CD4-positive, alpha-beta T cell treated with Interleukin-21 for 1 hour (primary cell): ENCODE measurements at regions not wholly inside any gene's neighbourhood (a gene's known extent, or its start where the extent isn't known, plus 50 kb on each side); places are given as distances from the start of the nearest gene placed in this dataset.
A peak's percentile ranks its signal among the peaks of the same experiment; 100 is the strongest.
"Not testable (repeated sequence)": the region's sequence is repeated elsewhere in the genome, so short reads cannot be mapped to it uniquely, and the experiment has no call there.

ENCODE experiments used
- DNase-seq: peaks from one replicate; pipeline ENCODE4 v3.0.0-alpha.2; 2020

DNA sequence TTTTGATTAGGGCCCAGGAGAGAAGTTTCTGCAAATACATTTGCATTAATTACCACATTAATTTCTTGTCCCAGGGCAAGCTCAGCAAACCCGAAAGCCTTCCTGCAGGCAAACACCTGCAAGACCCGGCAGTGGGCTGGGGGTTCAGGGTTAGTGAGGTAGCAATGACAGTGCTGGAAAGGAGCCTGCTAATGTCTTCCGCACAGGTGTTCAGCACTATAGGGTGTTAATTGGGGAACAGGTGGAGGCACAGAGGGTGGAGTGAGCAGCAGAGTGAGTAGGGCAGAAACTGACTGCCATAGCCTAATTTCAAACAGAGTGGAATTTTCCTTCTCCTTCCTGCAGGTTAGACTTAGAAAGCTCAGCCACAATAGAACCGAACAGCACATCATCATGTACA lies 50.9 kb upstream of the UBASH3B start:
- no peak for DNase-seq

DNA sequence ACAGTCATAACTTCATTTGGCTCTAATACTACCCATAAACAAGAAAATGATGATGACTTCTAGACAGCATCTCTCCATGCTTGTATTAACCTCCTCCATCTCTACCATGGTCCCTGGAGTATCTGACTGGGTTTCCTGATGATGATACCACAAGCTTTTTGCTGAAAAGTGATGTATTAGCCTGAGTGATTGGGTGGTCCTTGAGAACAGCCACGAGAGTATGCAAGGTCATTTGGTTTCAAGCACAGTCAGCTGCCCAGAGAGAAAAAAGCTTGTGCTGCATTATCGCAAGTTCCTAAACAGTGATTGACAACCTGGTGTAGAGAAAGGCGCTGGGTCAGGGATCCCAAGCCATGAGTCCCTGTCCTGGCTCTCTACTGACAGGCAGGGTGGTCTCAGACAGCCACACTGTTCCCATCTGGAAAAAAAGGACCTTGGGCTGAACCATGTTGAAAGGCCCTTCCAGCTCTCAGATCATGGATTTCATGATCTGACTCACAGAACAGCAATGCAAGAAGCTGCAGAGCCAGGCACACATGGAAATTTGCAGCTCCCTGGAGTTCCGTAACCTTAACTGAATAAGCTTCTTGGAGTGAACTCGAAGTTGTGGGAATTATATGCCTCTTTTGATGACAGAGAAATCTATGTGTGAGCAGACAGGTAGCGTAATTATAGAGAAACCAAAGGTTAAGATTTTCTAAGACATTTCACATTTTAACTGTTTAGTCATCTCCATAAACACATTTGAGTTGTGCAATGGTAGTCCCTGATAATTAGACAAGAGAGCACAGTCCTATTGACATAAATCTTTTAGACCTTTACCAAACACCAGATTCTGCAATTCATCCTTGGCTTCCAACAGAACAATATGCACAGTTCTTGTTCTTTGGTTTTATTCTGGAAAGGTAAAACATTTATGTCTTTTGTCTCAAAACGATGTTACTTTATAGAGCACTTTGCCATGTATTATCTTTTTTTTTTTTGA lies 54.1 kb upstream of the UBASH3B start:
- DNase-seq: no peak

DNA sequence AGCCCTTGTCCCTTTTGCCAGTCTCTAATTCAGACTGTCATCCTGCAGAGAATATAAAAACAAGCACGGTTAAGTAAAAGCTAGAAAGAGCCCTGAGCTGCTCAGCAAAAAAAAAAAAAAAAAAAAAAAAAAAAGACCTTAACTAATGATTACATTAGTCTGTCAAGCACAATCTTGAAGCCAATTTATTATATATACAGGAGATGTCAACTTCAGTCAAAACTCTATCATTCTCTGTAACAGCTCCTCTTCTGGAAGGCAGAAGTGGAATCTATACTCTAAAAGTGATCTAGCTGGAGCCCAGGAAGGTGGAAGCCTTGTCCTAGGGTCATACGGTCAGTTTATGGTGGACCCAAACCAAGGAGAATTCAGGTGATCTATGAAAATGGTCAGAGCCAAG lies 55.2 kb upstream of the UBASH3B start:
- no peak for DNase-seq

DNA sequence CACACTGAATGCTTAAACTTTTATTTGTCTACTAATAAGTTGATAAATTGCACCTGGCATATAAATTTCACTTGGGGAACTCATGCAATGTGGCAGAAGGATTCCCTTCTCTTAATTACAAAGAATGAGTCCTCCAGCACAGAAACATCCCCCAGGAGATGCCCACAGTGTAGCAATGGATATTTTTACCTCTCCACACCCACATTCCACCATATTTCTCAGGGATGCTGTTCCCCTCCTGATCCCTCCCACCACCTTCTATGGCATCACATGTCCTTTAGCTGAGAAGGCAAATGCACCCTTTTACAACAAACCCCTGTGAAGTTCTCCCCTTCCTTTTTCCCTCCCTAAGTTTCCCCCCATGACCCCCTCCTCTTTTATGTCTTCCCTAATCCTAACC lies 56.1 kb upstream of the UBASH3B start:
- no peak for DNase-seq

DNA sequence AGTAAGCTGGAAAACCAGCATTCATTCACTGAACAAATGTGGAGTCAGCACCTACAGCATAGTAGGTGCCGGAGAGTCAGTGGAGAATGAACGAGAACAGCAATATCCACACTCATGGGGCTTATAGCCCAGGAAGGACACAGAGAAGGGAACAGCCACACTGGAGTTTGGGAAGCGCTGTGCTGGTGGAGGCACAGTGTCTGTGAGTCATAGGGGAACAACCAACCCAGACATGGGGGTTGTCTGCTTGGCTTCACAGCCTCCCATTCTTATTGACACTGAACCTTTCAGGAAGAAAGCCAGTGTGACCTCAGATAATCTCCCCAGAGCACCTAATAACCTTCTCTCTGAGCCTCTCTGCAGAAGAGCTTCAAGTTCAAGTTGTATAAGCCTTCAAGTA lies 56.6 kb upstream of the UBASH3B start:
- DNase-seq: no peak

DNA sequence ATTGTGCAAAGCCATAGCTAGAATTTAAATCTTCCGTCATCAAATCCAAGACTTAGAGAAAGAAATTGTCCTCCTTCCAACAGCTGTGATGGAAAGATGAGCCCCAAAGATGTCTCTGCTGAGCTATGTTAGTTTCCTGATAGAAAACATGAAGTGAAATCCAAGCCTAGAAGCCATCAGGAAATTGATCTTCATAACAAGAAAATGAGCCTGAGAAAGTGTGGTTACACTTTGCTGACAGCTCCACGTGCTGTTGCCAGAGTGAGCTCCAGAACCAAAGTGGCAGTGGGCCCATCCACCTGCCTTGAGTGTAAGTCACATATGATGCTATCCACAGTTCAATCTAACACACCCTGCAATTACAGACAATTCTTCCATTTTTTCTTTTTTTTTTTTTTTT lies 58.0 kb upstream of the UBASH3B start:
- no peak for DNase-seq

DNA sequence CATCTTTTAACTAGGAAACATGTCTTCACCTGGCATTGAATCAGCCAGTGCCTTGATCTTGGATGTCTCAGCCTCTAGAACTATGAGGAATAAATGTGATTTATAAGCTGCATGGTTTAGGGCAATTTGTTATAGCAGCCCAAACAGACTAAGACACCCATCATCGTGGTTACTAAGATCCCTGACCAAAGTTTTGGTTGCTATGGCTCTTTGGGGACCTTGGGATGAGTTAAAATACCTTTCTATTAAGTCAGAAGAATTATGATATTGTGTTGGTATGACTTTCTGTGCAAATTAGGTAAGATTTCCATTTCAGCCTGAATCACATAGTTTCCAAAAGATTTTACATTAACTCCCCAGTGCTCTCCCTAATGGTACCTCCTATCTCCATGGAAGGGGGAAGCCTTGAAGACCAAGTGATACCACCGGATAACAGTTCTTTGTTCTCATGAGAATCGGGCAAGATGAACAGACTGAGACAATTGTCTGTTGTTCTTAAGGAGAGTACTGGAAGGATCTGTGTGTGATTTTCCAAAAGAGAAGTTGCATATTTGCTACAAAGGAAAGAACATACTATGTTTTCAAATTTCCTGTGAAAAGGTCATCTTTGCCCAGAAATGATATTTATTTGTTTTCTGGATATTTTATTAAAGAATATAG lies 60.4 kb upstream of the UBASH3B start:
- DNase-seq: no peak

DNA sequence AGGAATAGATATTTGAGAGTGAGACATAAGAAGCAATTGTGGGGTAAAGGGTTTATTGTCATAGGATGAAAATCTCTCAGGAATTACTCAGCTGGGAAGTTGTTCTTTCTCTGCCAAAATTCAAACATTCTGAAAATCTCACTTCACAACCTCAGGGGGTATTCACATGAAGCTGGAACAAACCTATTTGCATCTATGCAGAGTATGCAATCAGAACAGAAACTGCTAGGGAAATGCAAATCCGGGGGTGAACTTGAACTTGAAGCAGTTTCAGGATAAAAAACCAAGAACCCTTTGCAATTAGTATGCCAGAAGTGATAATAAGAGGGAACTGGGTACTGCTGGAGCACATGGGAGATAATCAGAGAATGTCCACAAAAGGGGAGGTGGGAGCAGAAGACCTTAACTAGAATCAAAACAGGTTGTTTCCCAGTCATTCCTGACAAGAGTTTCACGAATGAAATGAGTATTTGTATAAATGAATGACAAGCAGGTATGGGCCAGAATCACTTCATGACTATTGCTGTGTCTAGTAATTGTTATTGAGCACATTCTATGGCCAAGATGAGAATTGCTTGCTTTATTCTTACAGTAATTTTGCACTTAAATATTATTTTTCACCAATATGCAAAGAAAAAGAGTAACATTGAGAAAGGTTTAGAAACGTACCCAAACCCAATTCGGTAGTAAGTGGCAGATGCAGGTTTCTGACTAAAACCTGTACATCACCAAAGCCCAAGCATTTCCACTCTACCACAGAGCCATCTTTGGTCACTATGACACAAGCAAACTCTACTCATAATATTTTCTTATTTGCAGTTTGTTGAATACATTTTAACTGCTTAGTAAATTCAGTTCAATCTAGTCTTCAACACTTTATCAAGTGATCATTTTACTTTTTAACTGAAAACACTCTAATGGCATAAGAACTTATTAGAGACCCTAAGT lies 61.8 kb upstream of the UBASH3B start:
- DNase-seq: no peak

DNA sequence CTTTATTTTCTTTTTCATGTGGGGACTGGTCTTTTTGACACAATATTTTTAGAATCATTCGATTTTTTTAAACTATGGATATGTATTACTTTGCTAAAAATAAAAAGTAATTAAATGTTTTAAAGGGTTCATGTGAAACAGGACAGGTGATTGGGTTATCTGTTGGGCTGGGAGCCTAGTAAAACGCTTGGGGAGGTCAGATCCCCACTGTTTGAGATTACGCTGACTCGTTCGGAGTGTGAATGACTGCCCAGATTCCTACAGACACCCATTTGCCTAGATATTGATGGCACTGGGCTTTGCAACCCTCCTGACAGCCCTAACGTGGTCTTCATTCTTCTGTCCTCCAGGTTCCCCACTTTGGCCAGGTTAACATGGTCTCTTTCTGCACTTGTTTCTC lies 62.9 kb upstream of the UBASH3B start:
- DNase-seq: no peak

DNA sequence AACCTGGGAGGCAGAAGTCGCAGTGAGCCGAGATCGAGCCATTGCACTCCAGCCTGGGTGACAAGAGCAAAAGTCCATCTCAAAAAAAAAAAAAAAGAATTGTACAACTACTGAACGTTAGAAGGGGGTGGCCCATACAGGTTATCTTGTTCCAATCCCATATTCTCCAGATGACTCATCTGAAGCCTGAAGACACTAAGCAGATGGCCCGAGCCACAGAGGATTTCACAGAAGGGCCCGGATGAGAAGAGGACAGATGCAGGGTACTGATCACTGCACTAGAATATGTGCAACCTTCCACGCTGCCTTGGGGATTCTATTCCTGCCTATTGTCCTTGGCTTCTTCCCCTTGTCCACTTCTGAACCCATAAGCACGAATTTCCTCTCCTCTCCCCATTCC lies 70.9 kb upstream of the UBASH3B start:
- DNase-seq: no peak

DNA sequence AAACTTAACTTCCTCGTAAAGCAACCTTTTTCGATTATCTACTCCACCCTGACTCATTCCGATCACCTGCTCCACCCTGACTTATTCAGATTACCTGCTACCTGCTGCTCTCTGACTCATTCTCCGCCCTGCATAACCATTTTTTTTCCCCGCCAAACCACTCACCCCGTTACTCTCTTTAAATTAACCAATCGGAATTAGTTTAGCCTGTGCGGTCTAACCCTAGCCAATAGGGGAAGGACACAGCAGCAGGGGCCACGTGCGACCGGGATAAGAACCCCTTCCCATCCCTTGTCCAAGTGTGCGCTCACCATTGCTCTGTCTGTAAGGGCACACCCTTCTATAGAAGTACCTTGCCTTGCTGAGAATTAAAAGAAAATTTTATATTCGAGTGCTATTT lies 75.5 kb upstream of the UBASH3B start:
- not testable (repeated sequence) for DNase-seq

DNA sequence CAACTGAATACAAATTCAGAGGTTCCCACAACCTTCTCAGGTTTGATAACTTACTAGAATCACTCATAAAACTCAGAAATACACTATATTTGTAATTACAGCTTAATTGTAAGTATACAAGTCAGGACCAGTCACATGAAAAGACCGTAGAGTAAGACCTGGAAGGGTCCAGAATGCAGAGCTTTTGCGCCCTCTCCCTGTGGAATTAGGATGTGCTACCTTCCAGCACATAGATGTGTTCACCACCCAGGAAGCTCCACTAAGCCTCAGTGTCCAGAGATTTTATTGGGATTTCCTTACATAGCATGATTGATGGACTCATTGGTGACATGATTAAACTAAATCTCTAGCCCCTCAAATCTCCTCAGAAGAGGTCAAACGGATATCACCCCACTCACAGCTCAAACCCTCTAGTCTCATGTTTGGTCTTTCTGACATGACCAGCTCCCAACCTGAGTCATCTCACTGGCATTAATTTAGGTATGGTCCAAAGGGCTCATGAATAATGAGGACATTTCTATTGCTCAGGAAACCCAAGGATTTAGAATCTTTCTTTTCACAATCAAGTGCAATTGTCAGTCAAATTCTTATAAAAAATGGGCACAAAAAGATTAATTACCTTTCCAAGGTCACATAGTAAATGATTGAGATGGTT lies 77.2 kb upstream of the UBASH3B start:
- DNase-seq: no peak

DNA sequence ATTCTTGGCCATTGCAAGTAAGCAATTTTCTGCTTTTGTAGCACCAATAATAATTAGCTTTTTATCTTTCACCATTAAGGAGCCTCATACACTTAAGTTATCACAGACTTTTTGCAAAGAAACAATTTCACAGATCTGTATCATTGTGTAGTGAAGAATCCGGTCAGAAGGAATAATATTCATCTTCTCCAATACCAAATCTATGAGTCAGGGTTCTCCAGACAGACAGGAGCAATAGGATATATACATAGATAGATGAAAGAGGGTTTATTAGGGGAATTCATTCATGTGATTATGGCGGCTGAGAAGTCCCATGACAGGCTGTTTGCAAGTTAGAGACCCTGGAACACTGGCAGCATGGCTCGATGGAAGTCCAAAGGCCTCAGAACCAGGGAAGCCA lies 82.9 kb upstream of the UBASH3B start:
- no peak for DNase-seq

DNA sequence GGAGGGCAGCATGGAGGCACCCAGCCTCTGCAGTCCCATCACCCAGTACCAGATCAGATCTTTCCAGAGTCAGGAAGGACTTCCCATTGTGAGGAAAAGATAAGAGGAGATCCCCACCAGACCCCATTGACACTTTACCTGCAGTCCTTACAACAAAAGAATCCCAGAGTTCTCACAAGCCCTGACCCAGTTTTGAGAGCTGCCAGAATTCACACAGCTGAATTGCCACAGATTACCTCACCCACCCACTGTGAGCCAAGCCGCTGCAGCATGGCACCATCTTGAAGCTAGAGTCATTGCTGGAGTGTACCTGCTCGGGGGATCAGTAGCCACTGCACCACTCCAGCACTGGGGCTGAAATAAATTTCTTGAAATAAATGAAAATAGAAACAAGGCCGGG lies 91.8 kb upstream of the UBASH3B start:
- no peak for DNase-seq

DNA sequence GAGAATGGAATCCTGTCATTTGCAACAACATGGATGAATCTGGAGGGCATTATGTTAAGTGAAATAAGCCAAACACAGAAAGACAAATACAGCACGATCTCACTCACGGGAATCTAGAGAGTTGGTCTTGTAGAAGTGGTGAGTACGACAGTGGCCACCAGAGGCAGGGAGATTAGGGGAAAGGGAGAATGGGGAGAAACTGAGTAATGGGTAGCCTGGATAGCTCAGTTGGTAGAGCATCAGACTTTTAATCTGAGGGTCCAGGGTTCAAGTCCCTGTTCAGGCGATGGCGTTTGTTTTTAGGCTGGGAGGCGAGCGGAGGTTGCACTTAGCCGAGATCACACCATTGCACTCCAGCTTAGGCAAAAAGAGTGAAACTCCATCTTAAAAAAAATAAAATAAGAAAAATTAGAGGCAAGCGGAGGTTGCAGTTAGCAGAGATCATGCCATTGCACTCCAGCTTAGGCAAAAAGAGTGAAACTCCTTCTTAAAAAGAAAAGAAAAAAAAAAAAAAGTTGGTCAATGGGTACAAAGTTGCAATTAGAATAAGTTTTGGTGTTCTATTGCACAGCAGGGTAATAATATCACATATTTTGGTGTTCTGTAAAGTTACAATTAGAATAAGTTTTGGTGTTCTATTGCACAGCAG lies 95.7 kb upstream of the UBASH3B start:
- no peak for DNase-seq

DNA sequence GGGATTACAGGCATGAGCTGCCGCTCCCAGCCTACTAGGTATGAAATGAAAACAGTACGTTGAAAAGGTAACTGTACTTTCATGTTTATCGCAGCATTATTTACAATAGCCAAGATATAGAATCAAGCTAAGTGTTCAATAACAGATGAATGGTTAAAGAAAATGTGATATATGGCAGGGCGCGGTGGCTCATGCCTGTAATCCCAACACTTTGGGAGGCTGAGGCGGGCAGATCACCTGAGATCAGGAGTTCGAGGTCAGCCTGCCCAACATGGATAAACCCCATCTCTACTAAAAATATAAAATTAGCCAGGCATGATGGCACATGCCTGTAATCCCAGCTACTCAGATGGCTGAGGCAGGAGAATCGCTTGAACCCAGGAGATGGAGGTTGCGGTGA lies 96.3 kb upstream of the UBASH3B start:
- DNase-seq: not testable (repeated sequence)

DNA sequence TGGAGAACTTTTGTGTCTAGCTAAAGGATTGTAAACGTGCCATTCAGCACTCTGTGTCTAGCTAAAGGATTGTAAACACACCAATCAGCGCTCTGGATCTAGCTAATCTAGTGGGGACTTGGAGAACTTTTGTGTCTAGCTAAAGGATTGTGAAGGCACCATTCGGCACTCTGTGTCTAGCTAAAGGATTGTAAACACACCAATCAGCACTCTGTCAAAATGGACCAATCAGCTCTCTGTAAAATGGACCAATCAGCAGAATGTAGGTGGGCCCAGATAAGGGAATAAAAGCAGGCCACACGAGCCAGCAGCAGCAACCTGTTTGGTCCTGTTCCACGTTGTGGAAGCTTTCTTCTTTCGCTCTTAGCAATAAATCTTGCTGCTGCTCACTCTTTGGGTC lies 98.4 kb upstream of the UBASH3B start:
- DNase-seq: not testable (repeated sequence)

DNA sequence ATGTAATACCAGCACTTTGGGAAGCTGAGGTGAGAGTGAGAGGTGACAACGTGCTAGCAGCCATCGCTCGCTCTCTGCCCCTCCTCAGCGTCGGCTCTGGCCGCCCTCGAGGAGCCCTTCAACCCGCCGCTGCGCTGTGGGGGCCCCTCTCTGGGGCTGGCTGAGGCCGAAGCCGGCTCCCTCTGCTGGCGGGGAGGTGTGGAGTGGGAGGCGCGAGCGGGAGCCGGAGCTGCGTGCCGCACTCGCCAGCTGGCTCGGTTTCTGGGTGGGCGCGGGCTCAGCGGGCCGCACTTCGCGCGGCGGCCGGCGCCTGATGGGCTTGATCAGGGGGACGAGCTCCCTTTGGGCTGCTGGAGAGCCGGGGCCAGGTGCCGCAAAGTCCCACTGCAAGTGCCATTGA lies 98.9 kb upstream of the UBASH3B start:
- DNase-seq: peak; percentile 23

DNA sequence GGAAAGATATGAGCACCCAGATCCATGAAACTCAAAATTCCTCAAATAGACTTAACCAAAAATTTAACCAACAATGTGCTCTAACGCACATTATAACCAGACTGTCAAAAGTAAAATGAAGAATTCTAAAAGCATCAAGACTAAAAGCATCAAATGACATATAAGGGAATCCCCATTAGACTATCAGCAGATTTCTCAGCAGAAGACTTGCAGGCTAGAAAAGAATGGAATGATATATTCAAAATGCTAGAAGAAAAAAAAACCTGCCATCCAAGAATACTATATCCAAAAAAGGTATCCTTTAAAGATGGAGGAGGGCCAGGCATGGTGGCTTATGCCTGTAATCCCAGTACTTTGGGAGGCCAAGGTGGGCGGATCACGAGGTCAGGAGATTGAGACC lies 117.5 kb upstream of the UBASH3B start:
- DNase-seq: no peak

DNA sequence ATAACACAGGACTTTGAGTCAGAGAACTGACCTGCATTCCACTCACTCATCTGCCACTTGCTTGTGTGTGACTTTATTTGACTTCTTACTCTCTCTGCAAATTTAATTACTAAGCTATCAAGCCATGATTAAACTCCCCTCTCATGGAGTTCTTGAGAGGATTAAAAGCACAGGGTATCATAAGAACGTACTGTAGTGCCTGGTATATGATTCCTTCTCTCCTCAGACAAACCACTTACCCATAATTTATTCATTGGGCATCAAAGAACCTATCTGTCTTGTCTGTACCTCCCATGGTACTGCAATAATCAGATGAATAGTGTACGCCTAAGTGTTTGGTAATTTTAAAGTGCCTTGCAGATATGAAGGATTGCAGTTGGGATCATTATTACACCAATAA lies 130.6 kb upstream of the UBASH3B start:
- DNase-seq: no peak

DNA sequence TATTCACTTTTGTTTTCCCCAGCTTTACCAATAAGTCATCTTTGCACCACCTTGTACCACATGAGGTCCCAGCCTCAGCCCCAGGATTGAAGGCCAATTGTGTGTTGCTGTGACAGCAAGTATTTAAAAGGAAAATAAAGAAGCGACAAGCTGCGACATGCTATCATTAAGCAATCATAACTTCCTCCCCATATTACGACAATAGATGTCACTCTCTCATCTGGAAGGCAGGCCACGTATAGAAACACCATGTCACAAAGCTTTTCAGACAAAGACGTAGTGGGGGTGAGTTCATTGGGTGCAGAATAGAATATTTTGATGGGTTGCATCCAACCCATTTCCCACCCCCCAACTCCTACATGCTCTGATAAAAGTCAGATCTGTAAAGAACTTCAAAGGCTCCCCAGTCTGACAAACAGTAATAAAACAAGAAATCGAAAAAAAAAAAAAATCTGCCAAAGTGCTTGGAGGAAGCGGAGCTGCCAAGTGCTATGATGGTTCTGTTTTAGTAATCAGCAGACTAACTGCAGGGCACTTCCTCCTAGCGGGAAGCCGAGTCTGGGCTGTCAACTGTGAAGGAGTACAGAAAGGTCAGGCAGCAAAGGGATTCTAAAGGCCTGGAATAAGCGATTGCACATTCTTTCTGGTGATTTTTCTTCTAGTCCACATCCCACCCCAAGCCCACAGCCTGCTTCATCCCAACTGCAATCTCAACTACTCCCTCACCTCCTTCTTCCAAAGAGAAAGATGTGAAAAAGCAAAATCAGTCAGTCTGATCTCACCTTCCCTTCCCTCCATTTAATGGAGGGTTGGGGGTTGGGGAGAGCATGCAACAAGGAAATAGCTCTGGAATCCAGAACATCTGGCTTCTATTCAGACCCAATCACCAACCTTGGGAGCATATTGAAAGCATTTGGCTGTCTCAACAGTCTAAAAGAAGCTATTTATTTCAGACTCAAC lies 131.4 kb upstream of the UBASH3B start:
- no peak for DNase-seq
